Liver (tissue), 8 donors: ENCODE measurements at regions not wholly inside any gene's neighbourhood (a gene's known extent, or its start where the extent isn't known, plus 50 kb on each side); places are given as distances from the start of the nearest gene placed in this dataset.

ENCODE experiments used
- DNase-seq: peaks from one replicate; pipeline ENCODE4 v3.0.0-alpha.2; 2017; ENCODE audit warnings: low spot score
- H3K27ac ChIP-seq, 2 donors: one replicate each; pipeline ENCODE4 v1.7.0; 2013; ENCODE audit warnings: inconsistent platforms in 2 of 2, low read length in 2 of 2, control low read depth in 1 of 2, low read depth in 1 of 2, mild to moderate bottlenecking in 1 of 2
- H3K27me3 ChIP-seq, 4 donors: one replicate each; pipeline versions ENCODE4 v1.6.1 to v1.7.0; 2013; ENCODE audit warnings: low read length in 3 of 4, inconsistent platforms in 1 of 4, mild to moderate bottlenecking in 1 of 4, moderate library complexity in 1 of 4; ENCODE audit not compliant: control insufficient read depth in 4 of 4, insufficient read depth in 4 of 4
- H3K36me3 ChIP-seq, 4 donors: one replicate each; pipeline versions ENCODE4 v1.6.1 to v1.7.0; 2013; ENCODE audit warnings: low read length in 3 of 4, mild to moderate bottlenecking in 3 of 4, low read depth in 1 of 4, moderate library complexity in 1 of 4; ENCODE audit not compliant: control insufficient read depth in 4 of 4, insufficient read depth in 3 of 4
- H3K4me1 ChIP-seq, 4 donors: one replicate each; pipeline versions ENCODE4 v1.6.1 to v1.7.0; 2013; ENCODE audit warnings: low read length in 3 of 4, mild to moderate bottlenecking in 3 of 4, moderate library complexity in 1 of 4; ENCODE audit not compliant: control insufficient read depth in 4 of 4, insufficient read depth in 4 of 4
- H3K4me3 ChIP-seq, 3 donors: one replicate each; pipeline versions ENCODE4 v1.6.1 to v1.7.0; 2013; ENCODE audit warnings: low read length in 3 of 3, control low read depth in 1 of 3, low read depth in 1 of 3, mild to moderate bottlenecking in 1 of 3
- H3K9ac ChIP-seq, 2 donors: one replicate each; pipeline ENCODE4 v1.7.0; 2013; ENCODE audit warnings: low read length in 2 of 2, mild to moderate bottlenecking in 2 of 2, moderate library complexity in 2 of 2, control low read depth in 1 of 2, low read depth in 1 of 2
- H3K9me3 ChIP-seq, 4 donors: one replicate each; pipeline versions ENCODE4 v1.6.1 to v1.7.0; 2013; ENCODE audit warnings: low read length in 3 of 4; ENCODE audit not compliant: control insufficient read depth in 4 of 4
- CTCF ChIP-seq: fragments of 150-350 bp; IDR thresholded peaks from 2 replicates; pipeline ENCODE4 v1.5.1; 2017; ENCODE audit warnings: improper control_type of control experiment, low read depth, low read length; ENCODE audit not compliant: missing input control
- EGR1 ChIP-seq, 2 donors: IDR thresholded peaks; 2 replicates each; pipeline ENCODE4 v1.6.1; 2016 to 2018; ENCODE audit warnings: antibody characterized with exemption in 2 of 2, low read depth in 2 of 2
- FOXA1 ChIP-seq: IDR thresholded peaks from 2 replicates; pipeline ENCODE4 v1.6.1; 2016; ENCODE audit warnings: antibody characterized with exemption
- FOXA2 ChIP-seq: IDR thresholded peaks from 2 replicates; pipeline ENCODE4 v1.6.1; 2016; ENCODE audit warnings: antibody characterized with exemption
- GABPA ChIP-seq, 2 donors: IDR thresholded peaks in 1 of 2; conservative IDR thresholded peaks in 1 of 2; 2 replicates each; pipeline ENCODE4 v1.6.1; 2016; ENCODE audit warnings: antibody characterized with exemption in 2 of 2, mild to moderate bottlenecking in 1 of 2, moderate library complexity in 1 of 2
- HNF4A ChIP-seq, 2 donors: conservative IDR thresholded peaks; 2 replicates each; pipeline ENCODE4 v1.6.1; 2016; ENCODE audit warnings: antibody characterized with exemption in 2 of 2, mild to moderate bottlenecking in 2 of 2
- HNF4G ChIP-seq: IDR thresholded peaks from 2 replicates; pipeline ENCODE4 v1.6.1; 2016; ENCODE audit warnings: antibody characterized with exemption
- JUND ChIP-seq, 2 donors: IDR thresholded peaks; 2 replicates each; pipeline ENCODE4 v1.6.1; 2016; ENCODE audit warnings: antibody characterized with exemption in 2 of 2
- NR2F2 ChIP-seq: IDR thresholded peaks from 2 replicates; pipeline ENCODE4 v1.6.1; 2016; ENCODE audit warnings: antibody characterized with exemption
- RAD21 ChIP-seq, 2 donors: IDR thresholded peaks; 2 replicates each; pipeline ENCODE4 v1.6.1; 2016; ENCODE audit warnings: antibody characterized with exemption in 2 of 2, mild to moderate bottlenecking in 2 of 2
- RXRA ChIP-seq, 2 donors: IDR thresholded peaks; 2 replicates each; pipeline ENCODE4 v1.6.1; 2017 to 2018; ENCODE audit warnings: antibody characterized with exemption in 2 of 2, mild to moderate bottlenecking in 1 of 2
- SP1 ChIP-seq: IDR thresholded peaks from 2 replicates; pipeline ENCODE4 v1.6.1; 2018; ENCODE audit warnings: antibody characterized with exemption, mild to moderate bottlenecking
- TAF1 ChIP-seq: conservative IDR thresholded peaks from 2 replicates; pipeline ENCODE4 v1.6.1; 2016; ENCODE audit warnings: antibody characterized with exemption, mild to moderate bottlenecking
- YY1 ChIP-seq: IDR thresholded peaks from 2 replicates; pipeline ENCODE4 v1.6.1; 2016; ENCODE audit warnings: antibody characterized with exemption, mild to moderate bottlenecking
- WGBS: extraction: QIAGEN DNeasy Blood & Tissue Kit; methylation state at CpG from one replicate; pipeline ENCODE4 v1.1.7; 2013; 5-methylcytosine and 5-hydroxymethylcytosine counted together
- TF ChIP-seq, protein P1 (sequence below): IDR thresholded peaks from 2 replicates; pipeline ENCODE4 v1.6.1; 2016; ENCODE audit warnings: antibody characterized with exemption
- TF ChIP-seq, protein P2 (sequence below): IDR thresholded peaks from 2 replicates; pipeline ENCODE4 v1.6.1; 2016; ENCODE audit warnings: antibody characterized with exemption
- donor health status: healthy.
- donor health status: healthy.
- donor health status: healthy.
- donor health status: healthy.
- donor health status: healthy.

DNA sequence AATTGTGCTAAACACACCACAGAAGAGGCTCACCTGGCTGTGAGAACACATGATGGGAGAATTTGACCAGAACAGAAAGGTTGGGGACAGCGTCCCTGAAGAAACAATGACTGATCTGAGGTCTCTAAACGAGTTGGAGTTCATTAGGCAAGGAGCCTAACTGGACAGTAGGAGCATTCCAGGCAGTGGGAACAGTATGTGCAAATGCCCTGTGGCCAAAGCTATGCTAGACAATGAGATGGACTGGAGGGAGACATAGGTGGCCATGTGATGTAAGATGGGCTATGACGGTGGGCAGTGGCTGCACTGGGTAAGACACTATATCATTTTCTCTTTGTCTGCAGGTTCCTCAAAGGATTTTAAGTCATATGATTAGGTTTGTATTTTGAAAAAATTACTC is 95.1 kb upstream of the ARAP3 start:
- H3K4me3 ChIP-seq: no peak overlapping the region
- H3K27me3 ChIP-seq: no peaks in the 10 kb centered on the region
- H3K27ac ChIP-seq: no peak overlapping the region
- DNase-seq: no peak
- no peaks in the 10 kb centered on the region for H3K4me1 ChIP-seq
- no peak overlapping the region for H3K9ac ChIP-seq
- 79% methylated on average over 3 of the region's 3 CpGs for WGBS
- H3K9me3 ChIP-seq: no peaks in the 10 kb centered on the region
- TF ChIP-seq RXRA (IDR thresholded peaks at IDR 0.05): no peak
- H3K36me3 ChIP-seq: no peaks in the 10 kb centered on the region

- no peak for TF ChIP-seq SP1
- TF ChIP-seq GABPA (IDR thresholded peaks at IDR 0.05 in 1 of 2, conservative IDR thresholded peaks at IDR 0.05 in 1 of 2): no peak
- no peak for TF ChIP-seq HNF4G
- no peak for TF ChIP-seq TAF1
- no peak for TF ChIP-seq RAD21 (IDR thresholded peaks at IDR 0.05)
- TF ChIP-seq RXRA (IDR thresholded peaks at IDR 0.05): no peak
- no peak for TF ChIP-seq HNF4A (conservative IDR thresholded peaks at IDR 0.05)
- TF ChIP-seq FOXA2: no peak
- TF ChIP-seq FOXA1: no peak
- TF ChIP-seq EGR1 (IDR thresholded peaks at IDR 0.05; ENCODE audit: low read depth in 2 of 2): no peak
- no peak for TF ChIP-seq NR2F2
- TF ChIP-seq, protein P1, sequence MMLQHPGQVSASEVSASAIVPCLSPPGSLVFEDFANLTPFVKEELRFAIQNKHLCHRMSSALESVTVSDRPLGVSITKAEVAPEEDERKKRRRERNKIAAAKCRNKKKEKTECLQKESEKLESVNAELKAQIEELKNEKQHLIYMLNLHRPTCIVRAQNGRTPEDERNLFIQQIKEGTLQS: no peak
- no peak for TF ChIP-seq YY1
- TF ChIP-seq JUND (IDR thresholded peaks at IDR 0.05): no peak
- TF ChIP-seq, protein P2, sequence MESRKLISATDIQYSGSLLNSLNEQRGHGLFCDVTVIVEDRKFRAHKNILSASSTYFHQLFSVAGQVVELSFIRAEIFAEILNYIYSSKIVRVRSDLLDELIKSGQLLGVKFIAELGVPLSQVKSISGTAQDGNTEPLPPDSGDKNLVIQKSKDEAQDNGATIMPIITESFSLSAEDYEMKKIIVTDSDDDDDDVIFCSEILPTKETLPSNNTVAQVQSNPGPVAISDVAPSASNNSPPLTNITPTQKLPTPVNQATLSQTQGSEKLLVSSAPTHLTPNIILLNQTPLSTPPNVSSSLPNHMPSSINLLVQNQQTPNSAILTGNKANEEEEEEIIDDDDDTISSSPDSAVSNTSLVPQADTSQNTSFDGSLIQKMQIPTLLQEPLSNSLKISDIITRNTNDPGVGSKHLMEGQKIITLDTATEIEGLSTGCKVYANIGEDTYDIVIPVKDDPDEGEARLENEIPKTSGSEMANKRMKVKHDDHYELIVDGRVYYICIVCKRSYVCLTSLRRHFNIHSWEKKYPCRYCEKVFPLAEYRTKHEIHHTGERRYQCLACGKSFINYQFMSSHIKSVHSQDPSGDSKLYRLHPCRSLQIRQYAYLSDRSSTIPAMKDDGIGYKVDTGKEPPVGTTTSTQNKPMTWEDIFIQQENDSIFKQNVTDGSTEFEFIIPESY: no peak
- TF ChIP-seq CTCF: no peak
- WGBS: 76% methylated on average over 17 of the region's 17 CpGs
- Histone ChIP-seq H3K27me3 (no peaks in the 10 kb centered on the region), H3K4me1 (no peaks in the 10 kb centered on the region), H3K9me3 (no peaks in the 10 kb centered on the region), H3K36me3 (no peaks in the 10 kb centered on the region), H3K4me3 (no peak overlapping the region), H3K9ac (no peak overlapping the region), H3K27ac (no peak overlapping the region)
- DNase-seq: no peak
Observed at GRCh38 chr5:141773779-141774562, 91.9 kb upstream of the ARAP3 start.

- DNase-seq: no peak
Observed at GRCh38 chr5:141772281-141772680, 90.3 kb upstream of the ARAP3 start.

More at GRCh38 chr5:141772281-141772680, 90.3 kb upstream of the ARAP3 start:
- Histone ChIP-seq H3K9ac (no peak overlapping the region), H3K27ac (no peak overlapping the region), H3K27me3 (no peaks in the 10 kb centered on the region), H3K36me3 (no peaks in the 10 kb centered on the region), H3K9me3 (no peaks in the 10 kb centered on the region), H3K4me3 (no peak overlapping the region), H3K4me1 (no peaks in the 10 kb centered on the region)
- 77% methylated on average over 9 of the region's 9 CpGs for WGBS
- no peak for TF ChIP-seq FOXA2
- TF ChIP-seq EGR1 (IDR thresholded peaks at IDR 0.05; ENCODE audit: low read depth in 2 of 2): no peak
